ENCODE measurements at regions not wholly inside any gene's neighbourhood (a gene's known extent, or its start where the extent isn't known, plus 50 kb on each side); places are given as distances from the start of the nearest gene placed in this dataset.

DNA sequence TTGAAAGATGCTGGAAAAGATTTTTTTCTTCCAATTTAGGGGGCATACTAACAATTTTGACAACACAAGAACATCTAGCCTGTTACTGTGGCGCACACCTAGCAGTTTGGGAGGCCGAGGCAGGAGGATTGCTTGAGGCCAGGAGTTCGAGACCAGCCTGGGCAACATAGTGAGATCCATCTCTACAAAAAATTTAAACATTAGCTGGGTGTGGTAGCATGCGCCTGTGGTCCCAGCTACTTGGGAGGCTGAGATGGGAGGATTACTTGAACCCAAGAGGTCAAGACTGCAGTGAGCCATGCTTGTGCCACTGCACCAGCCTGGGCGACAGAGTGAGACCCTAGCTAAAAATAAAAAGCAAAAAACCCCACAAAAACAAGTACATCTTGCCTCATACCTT, 168.8 kb downstream of the TANC2 start:
- DNase-seq = no peak

DNA sequence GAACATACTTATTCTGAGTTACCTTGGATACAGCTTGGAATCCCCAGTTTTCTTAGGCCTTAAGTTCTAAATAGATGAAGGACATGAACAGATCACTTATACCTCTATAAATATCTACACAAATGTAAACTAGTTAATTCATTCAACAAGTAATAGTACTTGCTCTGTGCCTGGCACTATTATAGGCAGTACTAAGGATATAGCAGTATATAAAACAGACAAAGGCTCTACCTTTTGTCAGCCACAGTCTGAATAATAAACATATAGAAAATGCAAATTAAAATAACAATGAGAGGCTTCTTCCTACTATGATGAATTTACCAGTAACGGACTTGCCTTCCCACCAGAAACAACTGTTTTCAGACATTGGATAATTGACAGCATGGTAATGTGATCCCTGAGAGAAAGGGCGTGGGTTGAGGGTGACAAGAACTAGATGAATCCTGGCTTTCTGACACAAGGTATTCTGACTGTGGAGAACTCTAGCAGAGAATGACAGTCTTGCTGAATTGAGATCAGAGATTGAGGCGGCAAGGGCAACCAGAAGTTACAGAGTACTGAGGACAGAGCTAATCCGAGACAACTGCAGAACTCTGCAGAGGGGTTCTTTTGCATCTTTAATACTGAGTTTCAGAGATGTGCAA, 170.5 kb downstream of the TANC2 start:
- no peak for DNase-seq

DNA sequence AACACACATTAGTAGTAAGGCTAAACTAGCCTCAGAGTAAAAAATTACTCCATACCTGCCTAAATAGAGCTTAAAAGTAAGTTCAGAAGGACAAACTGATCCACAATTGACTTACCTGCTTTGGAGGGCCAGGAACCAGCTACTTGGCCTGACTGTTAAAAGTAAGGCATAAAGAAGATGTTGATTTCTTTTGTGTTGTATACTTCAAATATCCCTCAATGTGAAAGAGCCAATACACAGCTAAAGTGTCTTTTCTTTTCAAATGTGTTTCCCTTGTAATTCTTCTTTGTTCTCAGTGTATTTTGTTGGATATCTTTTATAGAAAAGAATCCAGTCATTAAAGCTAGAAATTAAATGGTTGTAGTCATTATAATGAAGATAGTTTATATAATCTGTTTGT, 171.1 kb downstream of the TANC2 start:
- no peak for DNase-seq

DNA sequence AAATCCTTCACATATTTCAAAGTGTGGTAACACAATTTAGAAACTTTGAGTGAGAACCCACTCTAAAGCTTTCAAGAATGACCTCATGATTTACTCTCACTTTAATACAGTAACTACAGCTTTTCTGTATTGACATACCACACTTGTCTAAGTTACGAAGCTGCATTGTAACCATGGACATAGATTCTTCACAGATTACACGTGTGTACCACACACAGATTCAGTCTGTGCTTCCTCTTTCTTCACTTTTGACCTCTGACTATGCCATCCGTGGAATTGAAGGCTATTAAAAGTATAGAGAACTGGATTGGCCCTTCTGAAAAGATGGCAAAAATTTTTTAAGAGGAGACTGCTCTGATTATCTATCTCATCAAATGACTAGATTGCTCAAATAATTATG, 172.7 kb downstream of the TANC2 start:
- no peak for DNase-seq

DNA sequence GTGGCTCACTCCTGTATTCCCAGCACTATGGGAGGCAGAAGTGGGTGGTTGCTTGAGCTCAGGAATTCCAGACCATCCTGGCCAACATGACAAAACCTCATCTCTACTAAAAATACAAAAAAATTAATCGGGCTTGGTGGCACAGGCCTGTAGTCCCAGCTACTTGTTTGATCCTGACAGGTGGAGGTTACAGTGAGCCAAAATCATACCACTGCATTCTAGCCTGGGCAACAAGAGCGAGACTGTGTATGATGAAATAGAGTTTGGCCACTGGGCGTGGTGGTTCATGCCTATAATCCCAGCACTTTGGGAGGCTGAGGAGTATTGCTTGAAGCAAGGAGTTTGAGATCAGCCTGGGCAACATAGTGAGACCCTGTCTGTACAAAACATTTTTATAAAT, 173.3 kb downstream of the TANC2 start:
- no peak for DNase-seq

DNA sequence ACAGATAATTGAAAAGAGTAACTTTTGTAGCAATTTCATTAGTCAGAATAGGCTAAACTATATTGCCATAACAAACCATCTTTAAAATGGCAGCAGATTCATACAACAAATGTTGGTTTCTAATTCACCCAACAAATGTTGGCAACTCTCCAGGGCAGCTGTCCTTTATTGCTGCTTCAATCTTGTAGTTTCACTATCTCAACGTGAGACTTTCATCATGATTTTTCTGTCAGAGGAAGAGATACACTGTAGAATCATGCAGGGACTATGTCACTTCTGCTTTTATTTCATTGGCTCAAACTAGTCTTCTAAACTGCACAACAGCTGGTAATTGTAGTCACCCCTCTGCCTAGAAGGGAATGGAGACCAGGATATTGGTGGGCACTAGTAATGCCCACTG, 174.2 kb downstream of the TANC2 start:
- DNase-seq = no peak

DNA sequence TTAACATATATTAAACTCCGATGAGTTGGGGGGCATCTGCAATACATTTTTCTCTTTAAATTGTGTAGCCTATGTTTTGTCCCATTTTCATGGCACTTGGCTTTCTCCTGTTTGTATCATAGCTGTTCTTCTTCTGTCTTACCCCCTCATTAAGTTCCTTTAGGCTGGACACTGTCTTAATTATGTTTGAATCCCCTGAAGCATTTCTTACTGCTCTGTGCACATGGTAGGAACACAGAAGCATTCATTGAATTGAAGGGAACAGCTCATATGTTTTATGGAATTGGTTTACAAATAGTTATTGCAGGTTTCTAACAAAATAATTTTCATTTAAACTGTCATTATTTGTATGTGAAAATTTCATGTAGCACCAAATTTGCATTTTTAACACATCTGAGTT, 176.8 kb downstream of the TANC2 start:
- no peak for DNase-seq

DNA sequence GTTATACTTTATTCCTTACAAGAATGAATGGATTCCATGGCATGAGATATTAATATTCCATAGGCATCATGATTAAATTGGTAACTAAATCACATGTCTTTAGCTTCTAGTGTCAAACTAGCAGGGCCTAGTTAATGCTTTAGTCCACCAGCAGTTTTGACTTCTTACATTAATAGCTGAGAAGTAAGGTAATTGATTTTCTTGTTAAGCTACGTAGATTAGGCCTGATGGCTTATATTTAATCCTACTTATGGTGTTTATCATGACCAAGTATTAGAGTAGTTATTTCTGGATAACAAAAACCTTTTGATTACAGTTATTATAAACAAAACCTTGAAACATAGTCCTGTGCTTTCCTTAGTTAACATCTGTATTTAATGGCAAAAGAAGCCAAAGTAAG, 184.5 kb downstream of the TANC2 start:
- DNase-seq = no peak

DNA sequence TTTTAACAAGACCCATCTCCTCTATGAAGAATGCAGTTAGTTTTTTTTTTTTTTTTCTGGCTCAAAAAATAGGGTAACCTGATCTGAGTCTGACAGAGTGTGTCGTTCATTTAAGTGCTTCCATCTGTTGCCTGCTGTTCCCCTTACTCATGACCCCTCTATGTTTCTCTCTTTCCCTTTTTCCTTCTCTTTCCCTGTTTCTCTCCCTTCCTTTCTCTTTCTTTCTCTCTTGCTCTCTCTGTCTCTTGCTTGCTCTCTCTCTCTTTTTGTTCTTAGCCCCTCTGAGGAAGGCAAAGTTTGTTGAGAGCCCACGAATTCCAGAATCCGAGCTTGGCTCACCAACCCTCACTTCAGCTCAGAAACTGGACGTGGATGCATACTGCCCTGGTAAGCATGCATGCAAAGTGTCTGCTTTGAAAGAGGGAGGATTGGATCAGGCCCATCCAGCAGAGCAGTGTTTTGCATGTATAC, 185.0 kb downstream of the TANC2 start:
- no peak for DNase-seq

DNA sequence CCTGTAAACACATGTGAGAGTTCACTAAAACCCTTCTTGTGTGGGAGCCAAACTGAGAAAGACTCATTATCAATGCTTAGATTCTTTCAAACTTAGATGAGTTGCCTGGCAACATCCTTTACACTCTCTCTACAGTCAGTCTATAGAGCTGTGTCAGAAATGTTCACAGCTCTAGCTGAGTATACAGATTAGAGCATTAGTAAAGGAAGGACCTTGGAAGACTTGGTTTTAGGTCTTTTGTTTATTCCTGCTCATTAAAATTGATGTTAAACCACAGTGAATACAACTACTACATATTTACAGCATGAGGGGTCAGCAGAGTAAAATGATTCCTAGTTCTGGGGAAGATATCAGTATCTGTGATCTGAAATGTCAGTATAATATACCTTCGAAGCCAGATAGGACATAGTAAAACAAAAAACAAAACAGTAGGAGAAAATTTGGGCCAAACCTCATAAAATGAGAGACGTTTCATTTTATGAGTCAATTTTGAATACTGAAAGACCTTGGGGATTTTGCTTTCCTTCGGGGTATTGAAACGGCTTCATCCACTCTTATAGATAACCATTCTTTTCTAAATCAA, 186.0 kb downstream of the TANC2 start:
- DNase-seq = no peak

DNA sequence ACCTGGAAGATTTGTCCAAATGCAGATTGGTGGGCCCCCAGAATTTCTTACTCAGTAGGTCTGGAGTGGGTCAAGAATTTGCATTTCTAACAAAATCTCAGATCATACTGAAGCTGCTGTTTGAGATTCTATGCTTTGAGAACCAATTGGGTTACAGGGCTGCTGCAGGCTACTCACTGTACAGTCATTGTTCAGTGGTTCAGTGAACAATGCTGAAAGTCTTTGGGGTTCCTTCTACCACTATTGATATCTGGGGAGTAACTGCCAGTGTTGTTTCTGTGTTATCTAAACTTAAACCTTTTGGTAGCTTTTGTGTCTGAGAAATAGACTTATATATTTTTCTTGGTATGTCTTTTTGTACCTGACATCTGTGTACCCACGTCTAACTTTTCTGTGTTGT, 187.5 kb downstream of the TANC2 start:
- no peak for DNase-seq

DNA sequence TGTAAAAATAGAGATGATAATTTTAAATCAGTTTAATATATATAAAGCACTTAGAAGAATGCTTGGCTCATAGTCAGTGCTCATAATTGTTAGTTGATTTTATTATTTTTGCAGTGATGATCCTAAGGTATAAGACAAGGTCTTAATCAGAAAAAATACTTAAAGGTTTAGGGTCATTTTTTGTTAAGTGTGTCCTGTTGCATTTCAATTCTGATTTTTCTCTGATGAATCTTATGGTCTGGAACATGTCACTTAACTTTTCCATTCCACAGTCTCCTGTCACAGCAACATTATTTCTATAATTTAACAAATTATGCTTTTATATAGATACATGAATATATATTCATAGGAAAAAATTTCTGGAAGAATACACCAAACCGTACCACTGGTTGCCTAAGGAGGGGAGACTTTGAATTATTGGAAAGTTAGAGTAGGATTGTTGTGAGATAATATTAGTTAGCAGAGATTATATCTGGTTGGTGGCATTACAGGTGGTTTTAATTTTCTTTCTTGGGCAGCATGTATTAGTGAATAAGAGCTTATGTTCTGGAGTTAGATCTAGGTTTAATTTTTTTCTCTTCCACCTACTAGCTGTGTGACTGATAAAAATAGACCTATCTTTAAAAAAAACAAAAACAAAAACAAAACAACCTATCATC, 188.7 kb downstream of the TANC2 start:
- DNase-seq = no peak

DNA sequence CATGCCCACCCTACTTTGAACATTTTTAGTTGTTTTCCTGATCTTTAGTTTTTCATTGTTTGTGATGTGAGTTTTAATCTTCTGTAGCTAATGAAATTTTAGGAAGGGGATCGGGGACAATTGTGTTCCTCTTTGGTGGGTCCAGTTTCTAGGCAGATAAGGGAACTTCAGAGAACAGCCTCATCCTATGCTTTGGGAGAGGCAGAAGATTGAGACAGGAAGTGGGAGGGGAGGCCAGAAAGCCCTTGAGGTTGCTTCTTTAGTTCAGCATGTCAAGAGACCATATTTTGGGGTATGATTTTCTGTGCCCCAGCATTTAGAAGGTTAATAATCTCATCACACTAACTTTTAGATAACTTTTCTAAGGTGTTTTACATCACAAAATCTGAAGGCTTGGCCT, 191.0 kb downstream of the TANC2 start:
- DNase-seq = no peak

DNA sequence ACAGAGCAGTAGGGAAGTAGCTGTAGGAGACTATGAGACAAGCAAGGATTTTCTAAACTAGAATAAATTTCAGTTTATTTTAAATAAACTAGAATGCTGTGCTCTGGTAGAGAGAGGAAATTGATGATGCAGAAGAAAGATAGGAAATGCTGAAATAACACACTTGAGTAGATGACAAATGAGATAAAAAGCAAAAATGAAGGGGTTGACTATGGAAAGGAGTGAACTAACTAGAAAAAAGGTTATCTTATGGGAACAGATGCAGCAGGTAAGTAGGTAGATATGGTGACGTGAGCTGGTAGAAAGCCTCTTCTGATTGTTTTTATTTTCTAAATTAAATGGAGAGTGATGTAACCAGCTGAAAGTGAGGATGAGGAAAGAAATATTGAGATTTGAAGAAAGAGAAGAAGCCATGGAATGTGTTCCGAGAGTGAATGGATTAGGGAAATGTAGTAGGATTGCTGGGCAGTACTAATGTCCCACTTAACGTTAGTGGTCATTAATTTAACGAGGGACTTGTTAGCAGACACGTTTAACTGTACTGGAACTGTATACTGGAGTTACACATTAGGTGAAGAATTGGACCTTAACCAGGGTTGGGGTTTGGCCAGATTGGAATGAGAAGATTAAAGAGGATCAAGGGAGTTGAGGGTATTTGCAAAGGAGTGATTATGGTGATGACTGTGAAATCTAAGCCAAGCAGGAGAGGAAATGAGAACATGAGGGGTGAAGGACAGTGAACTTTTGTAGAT, 196.5 kb downstream of the TANC2 start:
- DNase-seq = no peak

DNA sequence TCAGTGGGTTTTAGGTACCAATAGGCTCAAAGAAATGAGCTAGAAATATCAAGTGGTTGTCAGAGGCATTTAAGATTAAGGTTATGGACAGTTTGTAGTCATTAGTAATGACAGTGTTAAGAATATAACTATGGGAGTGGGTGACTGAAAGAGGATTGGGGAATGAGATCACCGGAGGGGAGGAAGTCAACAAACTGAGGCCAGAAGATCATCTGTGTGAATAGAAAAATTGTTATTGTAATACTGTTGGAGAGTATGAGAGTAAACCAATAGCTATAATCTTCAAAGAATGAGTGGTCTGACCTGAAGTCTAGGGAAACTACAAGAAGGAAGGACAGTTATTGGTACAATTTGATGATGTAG, 197.1 kb downstream of the TANC2 start:
- no peak for DNase-seq

DNA sequence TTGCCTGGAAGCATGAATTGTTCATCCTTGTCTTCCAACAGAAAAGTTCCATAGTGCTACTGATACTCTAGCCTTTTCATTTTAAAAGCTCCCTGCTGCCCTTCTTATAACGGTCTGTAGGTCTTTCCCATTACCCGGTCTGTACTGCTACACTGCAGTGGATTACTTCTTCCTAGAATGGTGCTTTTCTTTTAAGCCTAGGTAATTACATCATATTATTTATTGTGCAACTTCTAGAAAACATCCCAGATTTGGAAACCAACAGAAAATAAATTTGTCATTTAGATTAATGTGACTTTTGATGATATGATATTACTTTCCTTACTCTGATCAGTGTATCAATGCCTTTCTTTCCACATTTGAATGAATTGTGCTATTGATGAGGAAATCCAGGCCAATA, 199.4 kb downstream of the TANC2 start:
- no peak for DNase-seq

DNA sequence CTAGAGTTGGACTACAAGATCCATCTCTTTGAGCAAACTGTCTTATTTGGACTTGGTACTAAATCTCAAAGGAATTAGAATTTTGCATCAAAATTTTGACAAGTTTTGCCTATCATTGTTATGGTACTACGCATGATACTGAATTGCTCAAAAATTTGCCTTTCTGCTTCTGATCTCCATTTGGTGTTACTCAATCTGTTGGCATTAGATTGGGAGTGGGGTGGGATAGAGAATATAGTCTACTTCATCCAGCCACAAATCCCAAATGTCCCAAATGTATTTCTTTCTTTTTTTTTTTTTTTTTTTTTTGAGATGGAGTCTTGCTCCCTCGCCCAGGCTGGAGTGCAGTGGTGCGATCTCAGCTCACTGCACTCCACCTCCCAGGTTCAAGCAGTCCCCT, 204.8 kb downstream of the TANC2 start:
- no peak for DNase-seq

DNA sequence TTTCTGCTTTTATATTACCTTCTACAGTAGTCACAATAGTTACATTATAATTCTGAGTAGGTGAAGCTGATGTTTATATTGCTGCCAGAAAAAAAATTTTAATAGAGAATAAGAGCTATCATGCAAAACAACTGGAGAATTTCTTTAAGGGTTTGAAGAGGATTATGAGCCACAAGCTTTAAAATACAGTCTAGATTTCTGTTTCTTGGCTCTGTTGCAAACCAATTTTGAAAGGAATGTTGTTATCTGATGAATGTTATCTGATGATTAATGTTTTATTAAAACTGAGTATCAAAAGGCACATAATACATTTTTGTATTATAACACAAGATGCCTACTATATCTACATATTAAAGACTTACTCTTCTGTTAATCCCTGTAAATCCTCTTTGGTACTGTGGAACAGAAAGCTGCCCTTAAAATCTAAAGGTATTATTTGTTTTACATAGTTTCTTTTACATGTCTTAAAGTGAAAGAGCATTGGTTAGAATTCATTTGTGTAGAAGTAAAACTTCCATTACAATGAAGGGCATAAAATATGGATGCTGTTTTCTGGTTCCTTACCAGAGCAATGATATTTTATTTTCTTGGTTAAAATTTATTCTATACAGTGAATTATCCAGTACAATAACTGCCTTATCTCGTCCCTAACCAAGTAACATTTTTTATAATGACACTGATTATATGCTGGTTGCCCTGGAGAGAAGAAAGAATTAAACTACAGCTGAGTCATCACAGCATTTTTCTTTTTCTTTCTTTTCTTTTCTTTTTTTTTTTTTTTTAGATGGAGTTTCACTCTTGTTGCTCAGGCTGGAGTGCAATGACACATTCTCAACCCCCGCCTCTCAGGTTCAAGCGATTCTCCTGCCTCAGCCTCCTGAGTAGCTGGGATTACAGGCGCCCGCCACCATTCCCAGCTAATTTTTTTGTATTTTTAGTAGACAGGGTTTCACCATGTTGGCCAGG, 205.7 kb downstream of the TANC2 start:
- DNase-seq = no peak

DNA sequence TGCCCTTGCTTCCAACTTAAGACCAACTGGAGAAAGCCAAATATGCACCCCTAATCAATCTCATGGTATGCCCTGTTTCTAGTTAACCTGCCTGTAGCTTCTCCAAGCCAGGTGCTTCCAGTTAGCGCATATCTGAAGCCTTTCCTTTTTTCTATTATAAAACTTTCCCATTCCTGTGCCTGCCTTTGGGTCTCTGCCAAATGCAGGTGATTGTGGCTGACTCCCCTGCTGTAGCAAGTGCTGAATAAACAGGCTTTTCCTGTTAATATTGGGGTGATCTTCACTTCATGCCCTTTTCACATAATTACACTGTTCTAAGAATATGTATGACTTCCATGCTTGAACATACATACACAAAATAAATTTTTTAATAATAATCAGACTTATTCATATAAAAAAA, 207.4 kb downstream of the TANC2 start:
- DNase-seq = no peak

DNA sequence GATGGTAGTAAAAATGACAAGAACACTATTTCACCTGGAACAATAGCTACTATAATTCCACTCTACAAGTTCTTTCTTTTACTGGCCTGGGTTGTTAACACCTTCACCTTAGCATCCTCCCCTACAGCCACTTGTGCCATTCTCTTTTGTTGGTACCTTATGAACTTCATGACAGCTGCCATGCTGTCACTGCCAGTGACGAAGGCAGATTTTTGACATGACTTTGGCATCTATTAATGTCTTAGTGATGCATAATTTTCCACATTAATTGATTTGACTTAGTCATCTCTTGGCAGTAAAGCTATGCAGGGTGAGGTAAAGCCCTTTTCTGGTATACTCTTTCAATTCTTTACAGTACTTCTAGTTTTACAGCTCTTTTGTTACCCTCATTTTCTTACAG, 207.9 kb downstream of the TANC2 start:
- no peak for DNase-seq

DNA sequence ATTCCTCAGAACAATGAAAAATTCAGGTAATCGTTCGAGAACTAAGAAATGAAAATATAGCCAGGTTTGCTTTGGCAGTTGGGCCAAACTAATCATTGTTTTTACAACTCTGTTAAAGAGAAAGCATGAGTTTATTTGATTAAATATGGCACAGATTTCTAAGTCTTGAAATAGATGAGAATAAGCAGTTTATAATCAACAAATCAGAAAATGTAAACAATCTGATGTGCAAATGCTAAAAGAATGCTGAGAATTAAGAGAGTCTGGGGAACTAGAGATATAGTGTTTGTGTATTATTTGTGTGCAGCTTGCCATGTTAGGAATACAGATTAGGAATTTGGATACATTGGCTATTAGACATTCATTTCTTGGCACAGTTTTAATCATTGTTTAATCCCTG, 212.5 kb downstream of the TANC2 start:
- no peak for DNase-seq

DNA sequence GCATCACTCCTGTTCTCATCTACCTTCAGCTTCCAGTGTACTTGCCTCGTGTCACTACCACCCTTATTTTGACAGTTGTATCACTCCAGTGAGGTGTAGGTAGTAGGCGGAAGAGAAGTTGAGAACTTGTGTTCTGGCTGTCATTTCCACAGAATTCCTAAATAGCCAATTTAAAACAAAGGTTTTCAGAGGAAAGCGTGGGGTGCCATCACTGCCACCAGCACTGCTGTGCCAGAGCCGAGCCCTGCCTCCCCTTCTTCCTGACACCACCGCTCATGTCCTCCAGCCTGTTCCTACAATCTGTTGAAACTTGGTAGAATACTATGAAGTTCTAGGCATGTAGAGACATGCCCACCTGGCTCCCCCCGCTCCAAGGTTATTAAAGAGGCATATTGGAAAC, 215.8 kb downstream of the TANC2 start:
- DNase-seq = no peak

DNA sequence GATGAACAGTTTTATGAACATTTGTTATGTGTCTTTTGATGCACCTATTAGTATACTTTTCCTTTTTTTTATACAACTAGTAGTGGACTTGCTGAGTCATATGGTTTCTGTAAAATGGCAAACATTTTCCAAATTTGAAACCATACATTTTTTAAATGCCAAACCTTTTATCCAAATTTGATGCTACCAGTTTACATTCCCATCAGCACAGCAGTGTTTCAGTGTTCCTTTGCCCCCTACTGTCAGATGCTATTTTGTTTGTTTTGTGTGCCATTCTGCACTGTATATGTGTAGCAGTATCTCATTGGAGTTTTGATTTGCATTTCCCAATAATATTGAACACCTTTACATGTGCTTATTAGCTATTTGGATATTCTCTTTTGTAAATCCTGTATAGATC, 219.4 kb downstream of the TANC2 start:
- DNase-seq = no peak
